ENCODE measurements at regions not wholly inside any gene's neighbourhood (a gene's known extent, or its start where the extent isn't known, plus 50 kb on each side); places are given as distances from the start of the nearest gene placed in this dataset.
"Not testable (repeated sequence)": the region's sequence is repeated elsewhere in the genome, so short reads cannot be mapped to it uniquely, and the experiment has no call there.

DNA sequence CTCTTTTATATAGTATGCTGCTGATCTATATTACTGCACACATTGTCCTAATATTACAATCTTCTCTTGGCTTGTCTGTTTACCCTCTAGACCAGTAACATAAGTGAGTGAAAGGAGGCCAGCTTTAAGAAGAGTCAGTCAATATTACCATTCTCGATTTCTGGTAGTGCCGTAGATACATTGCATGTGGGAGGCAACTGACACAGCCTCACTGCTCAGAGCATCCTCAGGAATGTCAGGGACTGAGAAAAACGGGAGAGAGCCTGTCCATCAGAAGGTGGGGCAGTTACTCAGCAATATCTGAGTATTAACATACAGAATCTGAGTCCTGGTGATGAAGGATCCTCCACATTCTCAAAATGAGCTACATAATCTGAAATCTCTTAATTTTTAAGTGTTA is 259.9 kb downstream of the GJA1 start:
- DNase-seq, result no peak

- DNase-seq, result no peak
Observed at GRCh38 chr6:121697921-121698320, 262.5 kb downstream of the GJA1 start.

DNA sequence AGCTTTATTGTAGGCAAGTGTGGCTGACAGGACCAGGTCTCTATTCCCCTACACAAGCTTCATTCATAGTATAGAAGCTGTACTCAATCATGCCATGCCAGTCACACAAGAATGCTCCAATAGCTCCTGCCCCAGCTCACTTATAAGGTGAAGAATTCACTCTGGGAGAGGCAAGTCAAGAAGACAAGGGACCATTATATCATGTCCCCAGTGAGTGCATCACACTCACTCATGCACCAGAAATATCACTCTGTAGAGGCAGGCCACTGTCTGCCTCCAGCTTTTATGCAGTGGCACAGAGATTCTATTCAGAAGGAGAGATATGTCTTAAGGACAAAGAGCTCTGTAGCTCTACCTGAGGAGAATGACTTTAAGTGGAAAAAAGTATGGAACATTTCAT is 263.2 kb downstream of the GJA1 start:
- DNase-seq, result no peak

GRCh38 chr6:121703129-121703528 is 267.7 kb downstream of the GJA1 start:
- DNase-seq, result not testable (repeated sequence)

- DNase-seq, result no peak
Observed at GRCh38 chr6:121711472-121711871, 276.0 kb downstream of the GJA1 start.

DNA sequence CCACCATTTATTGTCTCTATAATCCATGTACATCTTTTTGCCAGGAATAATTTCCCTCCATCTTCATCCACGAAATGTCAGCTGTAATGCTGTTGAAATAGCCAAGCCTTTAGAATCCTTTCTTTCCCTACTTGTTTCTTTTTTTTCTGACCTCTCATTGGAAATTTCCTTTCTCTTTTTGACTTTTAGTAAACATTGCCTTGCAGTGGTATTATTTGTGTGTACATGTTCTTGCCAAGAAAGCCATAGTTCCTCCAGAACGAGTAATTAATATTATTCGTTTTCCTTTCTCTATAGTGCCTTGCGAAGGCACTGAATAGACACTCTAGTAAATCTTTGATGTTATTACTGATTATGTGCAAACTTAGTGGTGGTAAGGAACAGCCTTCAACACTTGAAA is 282.2 kb downstream of the GJA1 start:
- no peak for DNase-seq

- not testable (repeated sequence) for DNase-seq
Observed at GRCh38 chr6:121720867-121721266, 285.4 kb downstream of the GJA1 start.

GRCh38 chr6:121723623-121724022 is 288.2 kb downstream of the GJA1 start:
- DNase-seq, result no peak

DNA sequence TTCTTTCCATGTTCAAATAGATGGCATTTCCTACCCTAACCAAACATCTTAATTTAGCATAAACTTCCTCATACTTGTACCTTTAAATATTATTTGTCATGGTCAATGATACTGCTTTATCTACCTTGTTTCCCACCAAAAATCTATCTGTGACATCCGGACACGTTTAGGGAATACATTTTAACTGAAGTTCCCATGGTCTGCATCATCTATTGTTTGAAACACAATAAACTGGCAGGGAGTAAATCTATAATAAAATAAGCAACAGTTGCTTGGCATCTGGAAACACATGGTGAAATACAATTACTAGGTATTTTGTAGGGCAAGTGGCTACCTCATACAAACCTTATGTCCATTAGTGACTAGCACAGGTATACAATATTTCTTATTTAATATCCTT is 289.1 kb downstream of the GJA1 start:
- DNase-seq, result no peak

DNA sequence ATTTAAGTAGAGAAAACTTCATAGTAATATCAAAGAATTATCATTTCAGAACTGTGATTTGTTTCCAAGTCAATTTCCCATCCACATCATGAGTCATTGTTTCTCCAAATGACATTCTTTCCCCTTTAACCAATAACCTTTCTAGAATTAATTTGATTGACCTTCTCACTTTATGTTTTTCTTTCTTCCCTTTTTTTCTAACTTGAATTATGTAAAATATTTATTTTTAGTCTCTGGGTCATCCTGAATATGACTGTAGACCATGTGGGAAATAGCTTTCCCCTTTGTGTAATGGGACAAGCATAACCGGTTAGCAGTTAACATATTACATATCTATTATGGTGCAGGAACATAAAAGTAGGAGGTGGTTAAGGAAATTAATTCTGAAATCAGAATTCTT is 291.1 kb downstream of the GJA1 start:
- no peak for DNase-seq

DNA sequence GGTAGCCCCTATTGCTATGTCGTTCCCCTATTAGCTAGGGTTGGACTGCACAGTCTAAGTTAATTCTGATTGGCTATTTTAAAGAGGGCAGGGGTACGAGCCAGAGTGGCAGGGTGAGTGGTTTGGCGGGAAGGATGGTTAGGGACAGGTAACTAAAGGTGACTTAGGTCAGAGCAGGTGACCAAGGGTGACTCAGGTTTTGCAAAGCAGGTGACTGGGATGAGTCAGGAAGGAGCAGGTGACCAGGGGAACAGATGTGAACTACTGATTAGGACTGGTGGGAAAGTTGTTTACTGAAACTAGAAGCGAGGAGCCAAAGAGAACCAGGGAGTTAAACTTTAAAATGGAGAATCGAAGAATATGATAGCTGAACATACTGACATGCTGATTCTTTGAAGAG is 295.2 kb downstream of the GJA1 start:
- no peak for DNase-seq

DNA sequence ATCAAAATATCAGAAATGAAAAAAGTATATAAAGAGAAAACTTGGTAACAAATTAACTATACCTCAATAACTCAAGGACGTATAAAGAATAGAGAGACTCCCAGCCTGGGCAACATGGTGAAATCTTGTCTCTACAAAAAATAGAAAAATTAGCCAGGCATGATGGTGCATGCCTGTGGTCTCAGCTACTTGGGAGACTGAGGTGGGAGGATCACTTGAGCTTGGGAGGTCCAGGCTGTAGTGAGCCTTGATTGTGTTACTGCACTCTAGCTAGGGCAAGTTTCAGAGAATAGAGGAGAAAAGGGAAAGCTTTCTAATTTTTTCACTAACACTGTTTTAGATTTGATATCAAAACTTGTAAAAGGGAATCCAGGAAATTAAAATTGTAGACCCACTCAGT is 295.9 kb downstream of the GJA1 start:
- no peak for DNase-seq

- no peak for DNase-seq
Observed at GRCh38 chr6:121732641-121733040, 297.2 kb downstream of the GJA1 start.

DNA sequence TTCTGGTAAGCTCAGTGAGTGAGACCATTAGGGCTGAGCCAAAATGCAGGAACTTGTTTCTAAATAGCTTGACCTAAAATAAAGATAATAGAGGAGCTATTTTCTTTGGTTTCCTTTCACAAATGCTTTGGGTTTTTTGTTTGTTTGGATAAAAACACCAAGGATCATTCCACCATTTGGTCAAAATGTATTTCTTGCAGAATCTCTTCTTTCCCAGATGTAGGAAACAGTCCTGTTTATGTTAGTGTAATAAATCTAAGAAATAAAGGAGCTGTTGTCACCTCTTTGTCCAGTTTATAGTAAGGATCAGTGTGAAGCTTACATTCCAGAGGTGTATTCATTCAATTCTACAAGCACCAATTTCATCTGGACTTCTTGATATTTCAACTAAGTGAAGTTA is 297.8 kb downstream of the GJA1 start:
- no peak for DNase-seq

DNA sequence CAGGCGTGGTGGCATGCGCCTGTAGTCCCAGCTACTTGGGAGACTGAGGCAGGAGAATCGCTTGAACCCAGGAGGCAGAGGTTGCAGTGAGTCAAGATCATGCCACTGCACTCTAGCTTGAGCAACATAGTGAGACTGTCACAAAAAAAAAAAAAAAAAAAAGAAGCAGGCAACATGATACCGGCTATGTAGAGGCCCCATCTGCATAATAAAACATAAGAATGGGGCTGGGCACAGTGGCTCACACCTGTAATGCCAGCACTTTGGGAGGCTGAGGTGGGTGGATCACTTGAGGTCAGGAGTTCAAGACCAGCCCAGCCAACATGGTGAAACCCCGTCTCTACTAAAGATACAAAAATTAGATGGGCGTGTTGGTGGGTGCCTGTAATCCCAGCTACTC is 304.7 kb downstream of the GJA1 start:
- not testable (repeated sequence) for DNase-seq

- DNase-seq, result no peak
Observed at GRCh38 chr6:121743691-121744090, 308.2 kb downstream of the GJA1 start.

- no peak for DNase-seq
Observed at GRCh38 chr6:121748376-121748775, 312.9 kb downstream of the GJA1 start.

- no peak for DNase-seq
Observed at GRCh38 chr6:121748850-121749249, 313.4 kb downstream of the GJA1 start.

- no peak for DNase-seq
Observed at GRCh38 chr6:121755485-121755884, 320.0 kb downstream of the GJA1 start.

GRCh38 chr6:121756666-121757065 is 321.2 kb downstream of the GJA1 start:
- no peak for DNase-seq

DNA sequence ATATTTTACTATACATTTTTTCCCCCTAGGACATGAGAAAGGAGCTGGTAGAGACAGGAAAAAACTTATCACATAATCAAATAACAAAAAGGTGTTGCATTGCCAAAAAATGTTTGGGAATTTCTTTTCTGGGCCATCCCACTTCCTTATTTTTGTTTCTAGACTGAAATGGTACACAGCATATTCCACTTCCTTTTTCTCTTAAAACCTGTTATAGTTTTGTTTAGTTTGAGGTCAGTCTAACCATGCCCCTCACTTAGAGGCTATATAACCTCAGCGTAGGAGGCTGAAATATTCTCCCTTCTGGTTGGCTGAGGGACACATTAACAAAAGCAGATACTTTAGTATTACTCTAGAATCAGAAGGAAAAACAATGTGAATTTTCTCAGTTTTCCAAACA is 323.9 kb downstream of the GJA1 start:
- no peak for DNase-seq

DNA sequence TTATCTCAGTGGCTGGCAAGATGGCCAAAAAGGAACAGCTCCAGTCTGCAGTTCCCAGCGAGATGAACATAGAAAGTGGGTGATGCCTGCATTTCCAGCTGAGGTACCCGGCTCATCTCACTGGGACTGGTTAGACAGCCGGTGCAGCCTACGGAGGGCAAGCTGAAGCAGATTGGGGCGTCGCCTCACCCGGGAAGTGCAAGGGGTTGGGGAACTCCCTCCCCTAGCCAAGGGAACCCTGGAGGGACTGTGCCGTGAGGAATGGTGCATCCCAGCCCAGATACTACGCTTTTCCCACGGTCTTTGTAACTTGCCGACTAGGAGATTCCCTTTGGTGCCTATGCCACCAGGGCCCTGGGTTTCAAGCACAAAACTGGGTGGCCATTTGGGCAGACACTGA is 324.7 kb downstream of the GJA1 start:
- DNase-seq, result no peak

GRCh38 chr6:121760745-121761144 is 325.3 kb downstream of the GJA1 start:
- no peak for DNase-seq

GRCh38 chr6:121764493-121764892 is 329.0 kb downstream of the GJA1 start:
- no peak for DNase-seq

DNA sequence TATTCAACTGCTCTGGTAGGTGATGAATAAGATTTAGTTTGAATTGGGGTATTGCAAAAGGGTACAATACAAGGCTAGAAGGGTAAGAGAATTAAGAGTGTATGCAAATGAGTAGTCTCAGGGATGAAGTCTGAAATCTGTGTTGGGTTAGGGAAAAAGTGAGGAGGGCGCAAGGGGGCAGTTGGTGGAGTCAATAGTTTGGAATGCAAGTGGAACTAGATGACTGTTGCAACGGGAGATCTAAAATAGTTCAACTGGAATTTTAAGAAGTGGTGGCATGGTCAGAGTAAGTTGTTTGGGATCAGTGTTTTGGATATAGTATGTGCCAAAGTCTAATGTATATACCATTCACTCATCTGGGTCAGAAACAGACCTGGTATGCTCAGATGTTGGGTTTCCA is 329.6 kb downstream of the GJA1 start:
- no peak for DNase-seq

DNA sequence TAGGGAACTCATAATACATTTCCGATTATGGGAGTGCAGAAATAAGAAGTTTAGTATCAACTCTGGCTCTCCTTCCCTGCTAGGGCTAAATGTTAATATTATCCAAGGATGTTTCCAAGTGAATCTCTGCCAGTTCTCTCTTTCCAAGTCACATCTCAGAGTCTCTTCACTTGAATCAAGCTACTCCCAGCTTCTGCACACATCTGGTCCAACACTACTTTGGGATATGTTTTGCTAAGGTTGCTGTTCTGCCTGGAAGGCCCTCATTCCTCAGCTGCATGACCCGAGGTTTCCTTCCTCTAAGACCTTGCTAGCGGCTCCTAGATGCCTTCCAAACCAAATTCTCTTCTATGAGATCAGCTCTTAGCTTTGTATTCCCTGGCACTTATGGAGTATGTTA is 331.8 kb downstream of the GJA1 start:
- DNase-seq, result no peak
